Ovary (tissue), 3 donors: ENCODE measurements at regions not wholly inside any gene's neighbourhood (a gene's known extent, or its start where the extent isn't known, plus 50 kb on each side); places are given as distances from the start of the nearest gene placed in this dataset.

ENCODE experiments used
- CTCF ChIP-seq, 3 donors: fragments of 450-650 bp in 2 of 3; fragments of 200-600 bp in 1 of 3; IDR thresholded peaks; one replicate each; pipeline versions ENCODE4 v1.5.1 to v1.8.0; 2016 to 2022; ENCODE audit warnings: antibody characterized with exemption in 3 of 3, mild to moderate bottlenecking in 1 of 3
- EP300 ChIP-seq: sonication (generic); formaldehyde crosslinking; IDR thresholded peaks from one replicate; pipeline ENCODE4 v1.6.1; 2017; ENCODE audit warnings: antibody characterized with exemption
- POLR2A ChIP-seq: fragments of 450-650 bp; IDR thresholded peaks from one replicate; pipeline ENCODE4 v1.6.1; 2017; ENCODE audit warnings: antibody characterized with exemption, mild to moderate bottlenecking, moderate library complexity
- donor health status: DM: no; HTN: no; CAD: no.

- no peak for TF ChIP-seq CTCF (IDR thresholded peaks at IDR 0.05)
- TF ChIP-seq EP300, result no peak
- no peak for TF ChIP-seq POLR2A
Measured at GRCh38 chr6:148286563-148286962, 56.1 kb upstream of the SASH1 start.
